ENCODE measurements at regions not wholly inside any gene's neighbourhood (a gene's known extent, or its start where the extent isn't known, plus 50 kb on each side); places are given as distances from the start of the nearest gene placed in this dataset.

GRCh38 chr4:125750399-125750798, 435.6 kb downstream of the FAT4 start:
- no peak overlapping the region for H3K4me2 ChIP-seq (replicated peaks; ENCODE audit: low read depth, low read length, poor library complexity, severe bottlenecking)
- ATAC-seq (ENCODE audit: low read depth) (no peak), DNase-seq (no peak)
- no peaks in the 10 kb centered on the region for H3K79me2 ChIP-seq (ENCODE audit: control insufficient read depth, insufficient read depth, low read length)
- CTCF ChIA-PET: no interaction called here
- no peaks in the 10 kb centered on the region for H3K4me1 ChIP-seq (ENCODE audit: control insufficient read depth in 2 of 2, insufficient read depth in 2 of 2, low read length in 2 of 2)
- peaks cover 0 to 4% (median 0%) of the 10 kb centered on the region in 3 donors for H3K9me3 ChIP-seq (ENCODE audit: control extremely low read depth in 1 of 3, control insufficient read depth in 2 of 3, insufficient read depth in 1 of 3, low read length in 2 of 3)
- Mint-ChIP-seq H3K27ac (no peak overlapping the region), H3K4me1 (no peaks in the 10 kb centered on the region), H3K9me3 (ENCODE audit: insufficient read depth) (no peaks in the 10 kb centered on the region), H3K4me3 (no peak overlapping the region), H3K27me3 (no peaks in the 10 kb centered on the region)
- no peak overlapping the region for H3K27ac ChIP-seq (ENCODE audit: low read length in 2 of 2)
- H2AFZ ChIP-seq (ENCODE audit: insufficient read depth, low read depth, low read length, poor library complexity, severe bottlenecking): no peak overlapping the region
- no peaks in the 10 kb centered on the region for H3K36me3 ChIP-seq (replicated peaks in 1 of 2; ENCODE audit: control extremely low read depth in 1 of 2, control insufficient read depth in 1 of 2, extremely low read depth in 1 of 2, insufficient read depth in 2 of 2, low read length in 1 of 2)
- POLR2A ChIA-PET: no interaction called here
- no peak overlapping the region for H3K9ac ChIP-seq (ENCODE audit: low read length)
- TF ChIP-seq EZH2 (IDR thresholded peaks at IDR 0.05; ENCODE audit: borderline replicate concordance, insufficient read depth, low read depth, low read length, poor library complexity, severe bottlenecking) (no peak), CTCF (IDR thresholded peaks at IDR 0.05) (no peak)
- intact Hi-C loops (cut with micrococcal nuclease): no loop called here
- WGBS (ENCODE audit: insufficient coverage): no CpG with 5 or more reads among the region's 1 CpG
- H3K27me3 ChIP-seq (replicated peaks in 1 of 4; ENCODE audit: control extremely low read depth in 1 of 4, control insufficient read depth in 3 of 4, insufficient read depth in 4 of 4, low read length in 3 of 4): no peaks in the 10 kb centered on the region
- no peaks in the 10 kb centered on the region for H4K20me1 ChIP-seq (ENCODE audit: control insufficient read depth, insufficient read depth, low read length, poor library complexity, severe bottlenecking)
- no peak overlapping the region for H3K4me3 ChIP-seq (ENCODE audit: control extremely low read depth in 1 of 5, extremely low read depth in 1 of 5, insufficient read depth in 1 of 5, low read depth in 2 of 5, low read length in 4 of 5)

- H3K27me3 ChIP-seq (replicated peaks in 1 of 4; ENCODE audit: control extremely low read depth in 1 of 4, control insufficient read depth in 3 of 4, insufficient read depth in 4 of 4, low read length in 3 of 4): no peaks in the 10 kb centered on the region
- no peaks in the 10 kb centered on the region for H3K9me3 ChIP-seq (ENCODE audit: control extremely low read depth in 1 of 3, control insufficient read depth in 2 of 3, insufficient read depth in 1 of 3, low read length in 2 of 3)
- no peak overlapping the region for H3K9ac ChIP-seq (ENCODE audit: low read length)
- Mint-ChIP-seq H3K4me3 (no peak overlapping the region), H3K4me1 (no peaks in the 10 kb centered on the region), H3K9me3 (ENCODE audit: insufficient read depth) (no peaks in the 10 kb centered on the region), H3K27me3 (no peaks in the 10 kb centered on the region), H3K27ac (no peak overlapping the region)
- ChIA-PET CTCF (no interaction called here), POLR2A (no interaction called here)
- TF ChIP-seq EZH2 (IDR thresholded peaks at IDR 0.05; ENCODE audit: borderline replicate concordance, insufficient read depth, low read depth, low read length, poor library complexity, severe bottlenecking): no peak
- TF ChIP-seq CTCF (IDR thresholded peaks at IDR 0.05): no peak
- no peaks in the 10 kb centered on the region for H3K36me3 ChIP-seq (replicated peaks in 1 of 2; ENCODE audit: control extremely low read depth in 1 of 2, control insufficient read depth in 1 of 2, extremely low read depth in 1 of 2, insufficient read depth in 2 of 2, low read length in 1 of 2)
- no peak overlapping the region for H3K4me3 ChIP-seq (ENCODE audit: control extremely low read depth in 1 of 5, extremely low read depth in 1 of 5, insufficient read depth in 1 of 5, low read depth in 2 of 5, low read length in 4 of 5)
- intact Hi-C loops (cut with micrococcal nuclease): no loop called here
- H3K4me2 ChIP-seq (replicated peaks; ENCODE audit: low read depth, low read length, poor library complexity, severe bottlenecking): no peak overlapping the region
- no peak overlapping the region for H3K27ac ChIP-seq (ENCODE audit: low read length in 2 of 2)
- 87% methylated on average over 6 of the region's 6 CpGs for WGBS (ENCODE audit: insufficient coverage)
- H2AFZ ChIP-seq (ENCODE audit: insufficient read depth, low read depth, low read length, poor library complexity, severe bottlenecking): no peak overlapping the region
- H4K20me1 ChIP-seq (ENCODE audit: control insufficient read depth, insufficient read depth, low read length, poor library complexity, severe bottlenecking): no peaks in the 10 kb centered on the region
- no peaks in the 10 kb centered on the region for H3K4me1 ChIP-seq (ENCODE audit: control insufficient read depth in 2 of 2, insufficient read depth in 2 of 2, low read length in 2 of 2)
- no peak for ATAC-seq (ENCODE audit: low read depth)
- H3K79me2 ChIP-seq (ENCODE audit: control insufficient read depth, insufficient read depth, low read length): no peaks in the 10 kb centered on the region
- no peak for DNase-seq
Measured at GRCh38 chr4:125750828-125751466, 436.2 kb downstream of the FAT4 start.

Measured in B cell (primary cell).